HG03521 (cell line): ENCODE measurements at regions not wholly inside any gene's neighbourhood (a gene's known extent, or its start where the extent isn't known, plus 50 kb on each side); places are given as distances from the start of the nearest gene placed in this dataset.
"Not testable (repeated sequence)": the region's sequence is repeated elsewhere in the genome, so short reads cannot be mapped to it uniquely, and the experiment has no call there.

ENCODE experiments used
- ATAC-seq: cut with Tn5 transposase; IDR thresholded peaks from one replicate; pipeline ENCODE4 v1.9.1; 2021; ENCODE audit warnings: mild to moderate bottlenecking, moderate library complexity; ENCODE audit not compliant: unreplicated experiment

GRCh38 chr17:30689266-30690000, 135.1 kb downstream of the CRLF3 start:
- not testable (repeated sequence) for ATAC-seq

GRCh38 chr17:30686538-30687479, 137.7 kb downstream of the CRLF3 start:
- not testable (repeated sequence) for ATAC-seq

GRCh38 chr17:30682280-30682679, 142.2 kb downstream of the CRLF3 start:
- ATAC-seq = not testable (repeated sequence)

- ATAC-seq = not testable (repeated sequence)
These were observed 143.8 kb downstream of the CRLF3 start for GRCh38 chr17:30680681-30681080.

GRCh38 chr17:30677550-30678249, 146.8 kb downstream of the CRLF3 start:
- ATAC-seq = no peak

GRCh38 chr17:30675777-30676492, 148.6 kb downstream of the CRLF3 start:
- ATAC-seq = not testable (repeated sequence)

- not testable (repeated sequence) for ATAC-seq
These were observed 155.3 kb downstream of the CRLF3 start for GRCh38 chr17:30669217-30669649.

GRCh38 chr17:30668360-30669181, 155.9 kb downstream of the CRLF3 start:
- not testable (repeated sequence) for ATAC-seq

GRCh38 chr17:30667657-30668359, 156.7 kb downstream of the CRLF3 start:
- ATAC-seq = not testable (repeated sequence)

GRCh38 chr17:30666838-30667656, 157.4 kb downstream of the CRLF3 start:
- not testable (repeated sequence) for ATAC-seq

- not testable (repeated sequence) for ATAC-seq
These were observed 160.6 kb downstream of the CRLF3 start for GRCh38 chr17:30663727-30664455.

GRCh38 chr17:30657148-30657547, 167.3 kb downstream of the CRLF3 start:
- ATAC-seq = not testable (repeated sequence)

GRCh38 chr17:30653038-30653437, 171.5 kb downstream of the CRLF3 start:
- ATAC-seq = not testable (repeated sequence)

GRCh38 chr17:30650149-30650548, 172.9 kb downstream of the GOSR1 start:
- not testable (repeated sequence) for ATAC-seq

- not testable (repeated sequence) for ATAC-seq
These were observed 170.9 kb downstream of the GOSR1 start for GRCh38 chr17:30648015-30648620.

GRCh38 chr17:30645875-30646274, 168.7 kb downstream of the GOSR1 start:
- not testable (repeated sequence) for ATAC-seq

- peak; percentile 54 for ATAC-seq
These were observed 167.5 kb downstream of the GOSR1 start for GRCh38 chr17:30644713-30645112.
